HepG2 (cell line): ENCODE measurements at regions not wholly inside any gene's neighbourhood (a gene's known extent, or its start where the extent isn't known, plus 50 kb on each side); places are given as distances from the start of the nearest gene placed in this dataset.

ENCODE experiments used
- AGO2 ChIP-seq: fragments of 200-400 bp; formaldehyde crosslinking; optimal IDR thresholded peaks from 2 replicates; pipeline ENCODE3; 2017; ENCODE audit warnings: mild to moderate bottlenecking, low read depth, low read length, moderate library complexity
- ATAD3A ChIP-seq: sonication (generic); formaldehyde crosslinking; IDR thresholded peaks from 2 replicates; pipeline ENCODE4 v1.4.0; 2020; ENCODE audit warnings: missing genetic modification reagents
- CBX2 ChIP-seq, 2 experiments: fragments of 200-600 bp in 1 of 2; sonication (generic); formaldehyde crosslinking in 1 of 2; IDR thresholded peaks; 2 replicates each; pipeline versions ENCODE4 v1.7.0 to v1.8.1; 2018 to 2022; ENCODE audit warnings: low read depth in 2 of 2, low read length in 1 of 2, mild to moderate bottlenecking in 1 of 2, missing genetic modification reagents in 1 of 2
- FOXC1 ChIP-seq: sonication (generic); formaldehyde crosslinking; IDR thresholded peaks from 2 replicates; pipeline ENCODE4 v1.8.0; 2022; ENCODE audit warnings: mild to moderate bottlenecking, missing genetic modification reagents, borderline replicate concordance
- NKX3-1 ChIP-seq: sonication (generic); formaldehyde crosslinking; IDR thresholded peaks from 2 replicates; pipeline ENCODE4 v1.5.0; 2020; ENCODE audit warnings: missing genetic modification reagents
- RARG ChIP-seq: sonication (generic); formaldehyde crosslinking; IDR thresholded peaks from 2 replicates; pipeline ENCODE4 v1.4.0; 2020; ENCODE audit warnings: low read depth, mild to moderate bottlenecking, missing genetic modification reagents
- RNF2 ChIP-seq: fragments of 450-650 bp; conservative IDR thresholded peaks from 2 replicates; pipeline ENCODE4 v1.6.1; 2016; ENCODE audit warnings: low read depth
- SRSF1 ChIP-seq: fragments of 200-400 bp; formaldehyde crosslinking; optimal IDR thresholded peaks from 2 replicates; pipeline ENCODE3; 2017; ENCODE audit warnings: mild to moderate bottlenecking, low read depth, low read length, moderate library complexity
- TOE1 ChIP-seq: sonication (generic); formaldehyde crosslinking; IDR thresholded peaks from 2 replicates; pipeline ENCODE4 v1.4.0; 2020; ENCODE audit warnings: mild to moderate bottlenecking, missing genetic modification reagents
- ZNF260 ChIP-seq: sonication (generic); formaldehyde crosslinking; IDR thresholded peaks from 2 replicates; pipeline ENCODE4 v1.4.0; 2020; ENCODE audit warnings: missing genetic modification reagents, low read depth, mild to moderate bottlenecking, borderline replicate concordance
- ZNF878 ChIP-seq: sonication (generic); formaldehyde crosslinking; IDR thresholded peaks from 2 replicates; pipeline ENCODE4 v1.8.1; 2023; ENCODE audit warnings: mild to moderate bottlenecking, missing genetic modification reagents, moderate library complexity
- TF ChIP-seq, protein P1 (sequence below): sonication (generic); formaldehyde crosslinking; IDR thresholded peaks from 2 replicates; pipeline ENCODE4 v1.4.0; 2020; ENCODE audit warnings: missing genetic modification reagents
- TF ChIP-seq, protein P2 (sequence below), 2 experiments: IDR thresholded peaks; 2 replicates each; pipeline ENCODE4 v1.6.1; 2011 to 2012; ENCODE audit warnings: low read length in 2 of 2, borderline replicate concordance in 1 of 2, low read depth in 1 of 2, mild to moderate bottlenecking in 1 of 2, moderate library complexity in 1 of 2
- TF ChIP-seq, protein P3 (sequence below): sonication (generic); formaldehyde crosslinking; IDR thresholded peaks from 2 replicates; pipeline ENCODE4 v1.5.0; 2020; ENCODE audit warnings: mild to moderate bottlenecking, missing genetic modification reagents, borderline replicate concordance

- TF ChIP-seq ATAD3A (CRISPR knock-in tag) (no peak), SRSF1 (peak; percentile 88), NKX3-1 (no peak), RARG (CRISPR knock-in tag) (no peak), CBX2 (IDR thresholded peaks at IDR 0.05; ENCODE audit: low read depth, low read length) (peak; percentile 99), CBX2 (CRISPR knock-in tag; IDR thresholded peaks at IDR 0.05; ENCODE audit: low read depth) (no peak), FOXC1 (CRISPR knock-in tag) (0 out of 2 replicates have a peak, but pooled peaks have one; percentile 63), ZNF878 (CRISPR knock-in tag) (no peak), RNF2 (peak; percentile 83), ZNF260 (CRISPR knock-in tag) (no peak), TOE1 (CRISPR knock-in tag) (no peak), AGO2 (peak; percentile 18)
- TF ChIP-seq, protein P1, sequence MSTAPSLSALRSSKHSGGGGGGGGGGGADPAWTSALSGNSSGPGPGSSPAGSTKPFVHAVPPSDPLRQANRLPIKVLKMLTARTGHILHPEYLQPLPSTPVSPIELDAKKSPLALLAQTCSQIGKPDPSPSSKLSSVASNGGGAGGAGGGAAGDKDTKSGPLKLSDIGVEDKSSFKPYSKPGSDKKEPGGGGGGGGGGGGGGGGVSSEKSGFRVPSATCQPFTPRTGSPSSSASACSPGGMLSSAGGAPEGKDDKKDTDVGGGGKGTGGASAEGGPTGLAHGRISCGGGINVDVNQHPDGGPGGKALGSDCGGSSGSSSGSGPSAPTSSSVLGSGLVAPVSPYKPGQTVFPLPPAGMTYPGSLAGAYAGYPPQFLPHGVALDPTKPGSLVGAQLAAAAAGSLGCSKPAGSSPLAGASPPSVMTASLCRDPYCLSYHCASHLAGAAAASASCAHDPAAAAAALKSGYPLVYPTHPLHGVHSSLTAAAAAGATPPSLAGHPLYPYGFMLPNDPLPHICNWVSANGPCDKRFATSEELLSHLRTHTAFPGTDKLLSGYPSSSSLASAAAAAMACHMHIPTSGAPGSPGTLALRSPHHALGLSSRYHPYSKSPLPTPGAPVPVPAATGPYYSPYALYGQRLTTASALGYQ (CRISPR knock-in tag): no peak
- TF ChIP-seq, protein P2, sequence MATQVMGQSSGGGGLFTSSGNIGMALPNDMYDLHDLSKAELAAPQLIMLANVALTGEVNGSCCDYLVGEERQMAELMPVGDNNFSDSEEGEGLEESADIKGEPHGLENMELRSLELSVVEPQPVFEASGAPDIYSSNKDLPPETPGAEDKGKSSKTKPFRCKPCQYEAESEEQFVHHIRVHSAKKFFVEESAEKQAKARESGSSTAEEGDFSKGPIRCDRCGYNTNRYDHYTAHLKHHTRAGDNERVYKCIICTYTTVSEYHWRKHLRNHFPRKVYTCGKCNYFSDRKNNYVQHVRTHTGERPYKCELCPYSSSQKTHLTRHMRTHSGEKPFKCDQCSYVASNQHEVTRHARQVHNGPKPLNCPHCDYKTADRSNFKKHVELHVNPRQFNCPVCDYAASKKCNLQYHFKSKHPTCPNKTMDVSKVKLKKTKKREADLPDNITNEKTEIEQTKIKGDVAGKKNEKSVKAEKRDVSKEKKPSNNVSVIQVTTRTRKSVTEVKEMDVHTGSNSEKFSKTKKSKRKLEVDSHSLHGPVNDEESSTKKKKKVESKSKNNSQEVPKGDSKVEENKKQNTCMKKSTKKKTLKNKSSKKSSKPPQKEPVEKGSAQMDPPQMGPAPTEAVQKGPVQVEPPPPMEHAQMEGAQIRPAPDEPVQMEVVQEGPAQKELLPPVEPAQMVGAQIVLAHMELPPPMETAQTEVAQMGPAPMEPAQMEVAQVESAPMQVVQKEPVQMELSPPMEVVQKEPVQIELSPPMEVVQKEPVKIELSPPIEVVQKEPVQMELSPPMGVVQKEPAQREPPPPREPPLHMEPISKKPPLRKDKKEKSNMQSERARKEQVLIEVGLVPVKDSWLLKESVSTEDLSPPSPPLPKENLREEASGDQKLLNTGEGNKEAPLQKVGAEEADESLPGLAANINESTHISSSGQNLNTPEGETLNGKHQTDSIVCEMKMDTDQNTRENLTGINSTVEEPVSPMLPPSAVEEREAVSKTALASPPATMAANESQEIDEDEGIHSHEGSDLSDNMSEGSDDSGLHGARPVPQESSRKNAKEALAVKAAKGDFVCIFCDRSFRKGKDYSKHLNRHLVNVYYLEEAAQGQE (IDR thresholded peaks at IDR 0.05; ENCODE audit: borderline replicate concordance in 1 of 2, low read depth in 1 of 2, low read length in 2 of 2): no peak
- TF ChIP-seq, protein P3, sequence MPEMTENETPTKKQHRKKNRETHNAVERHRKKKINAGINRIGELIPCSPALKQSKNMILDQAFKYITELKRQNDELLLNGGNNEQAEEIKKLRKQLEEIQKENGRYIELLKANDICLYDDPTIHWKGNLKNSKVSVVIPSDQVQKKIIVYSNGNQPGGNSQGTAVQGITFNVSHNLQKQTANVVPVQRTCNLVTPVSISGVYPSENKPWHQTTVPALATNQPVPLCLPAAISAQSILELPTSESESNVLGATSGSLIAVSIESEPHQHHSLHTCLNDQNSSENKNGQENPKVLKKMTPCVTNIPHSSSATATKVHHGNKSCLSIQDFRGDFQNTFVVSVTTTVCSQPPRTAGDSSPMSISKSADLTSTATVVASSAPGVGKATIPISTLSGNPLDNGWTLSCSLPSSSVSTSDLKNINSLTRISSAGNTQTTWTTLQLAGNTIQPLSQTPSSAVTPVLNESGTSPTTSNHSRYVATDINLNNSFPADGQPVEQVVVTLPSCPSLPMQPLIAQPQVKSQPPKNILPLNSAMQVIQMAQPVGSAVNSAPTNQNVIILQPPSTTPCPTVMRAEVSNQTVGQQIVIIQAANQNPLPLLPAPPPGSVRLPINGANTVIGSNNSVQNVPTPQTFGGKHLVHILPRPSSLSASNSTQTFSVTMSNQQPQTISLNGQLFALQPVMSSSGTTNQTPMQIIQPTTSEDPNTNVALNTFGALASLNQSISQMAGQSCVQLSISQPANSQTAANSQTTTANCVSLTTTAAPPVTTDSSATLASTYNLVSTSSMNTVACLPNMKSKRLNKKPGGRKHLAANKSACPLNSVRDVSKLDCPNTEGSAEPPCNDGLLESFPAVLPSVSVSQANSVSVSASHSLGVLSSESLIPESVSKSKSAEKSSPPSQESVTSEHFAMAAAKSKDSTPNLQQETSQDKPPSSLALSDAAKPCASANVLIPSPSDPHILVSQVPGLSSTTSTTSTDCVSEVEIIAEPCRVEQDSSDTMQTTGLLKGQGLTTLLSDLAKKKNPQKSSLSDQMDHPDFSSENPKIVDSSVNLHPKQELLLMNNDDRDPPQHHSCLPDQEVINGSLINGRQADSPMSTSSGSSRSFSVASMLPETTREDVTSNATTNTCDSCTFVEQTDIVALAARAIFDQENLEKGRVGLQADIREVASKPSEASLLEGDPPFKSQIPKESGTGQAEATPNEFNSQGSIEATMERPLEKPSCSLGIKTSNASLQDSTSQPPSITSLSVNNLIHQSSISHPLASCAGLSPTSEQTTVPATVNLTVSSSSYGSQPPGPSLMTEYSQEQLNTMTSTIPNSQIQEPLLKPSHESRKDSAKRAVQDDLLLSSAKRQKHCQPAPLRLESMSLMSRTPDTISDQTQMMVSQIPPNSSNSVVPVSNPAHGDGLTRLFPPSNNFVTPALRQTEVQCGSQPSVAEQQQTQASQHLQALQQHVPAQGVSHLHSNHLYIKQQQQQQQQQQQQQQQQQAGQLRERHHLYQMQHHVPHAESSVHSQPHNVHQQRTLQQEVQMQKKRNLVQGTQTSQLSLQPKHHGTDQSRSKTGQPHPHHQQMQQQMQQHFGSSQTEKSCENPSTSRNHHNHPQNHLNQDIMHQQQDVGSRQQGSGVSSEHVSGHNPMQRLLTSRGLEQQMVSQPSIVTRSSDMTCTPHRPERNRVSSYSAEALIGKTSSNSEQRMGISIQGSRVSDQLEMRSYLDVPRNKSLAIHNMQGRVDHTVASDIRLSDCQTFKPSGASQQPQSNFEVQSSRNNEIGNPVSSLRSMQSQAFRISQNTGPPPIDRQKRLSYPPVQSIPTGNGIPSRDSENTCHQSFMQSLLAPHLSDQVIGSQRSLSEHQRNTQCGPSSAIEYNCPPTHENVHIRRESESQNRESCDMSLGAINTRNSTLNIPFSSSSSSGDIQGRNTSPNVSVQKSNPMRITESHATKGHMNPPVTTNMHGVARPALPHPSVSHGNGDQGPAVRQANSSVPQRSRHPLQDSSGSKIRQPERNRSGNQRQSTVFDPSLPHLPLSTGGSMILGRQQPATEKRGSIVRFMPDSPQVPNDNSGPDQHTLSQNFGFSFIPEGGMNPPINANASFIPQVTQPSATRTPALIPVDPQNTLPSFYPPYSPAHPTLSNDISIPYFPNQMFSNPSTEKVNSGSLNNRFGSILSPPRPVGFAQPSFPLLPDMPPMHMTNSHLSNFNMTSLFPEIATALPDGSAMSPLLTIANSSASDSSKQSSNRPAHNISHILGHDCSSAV: no peak
Measured at GRCh38 chr2:91477731-91478672, 2786.5 kb downstream of the RPIA start (continued).
